CD4-positive, alpha-beta T cell treated with Interferon gamma for 1 hour (primary cell): ENCODE measurements at regions not wholly inside any gene's neighbourhood (a gene's known extent, or its start where the extent isn't known, plus 50 kb on each side); places are given as distances from the start of the nearest gene placed in this dataset.

ENCODE experiments used
- DNase-seq: peaks from one replicate; pipeline ENCODE4 v3.0.0-alpha.2; 2020

DNA sequence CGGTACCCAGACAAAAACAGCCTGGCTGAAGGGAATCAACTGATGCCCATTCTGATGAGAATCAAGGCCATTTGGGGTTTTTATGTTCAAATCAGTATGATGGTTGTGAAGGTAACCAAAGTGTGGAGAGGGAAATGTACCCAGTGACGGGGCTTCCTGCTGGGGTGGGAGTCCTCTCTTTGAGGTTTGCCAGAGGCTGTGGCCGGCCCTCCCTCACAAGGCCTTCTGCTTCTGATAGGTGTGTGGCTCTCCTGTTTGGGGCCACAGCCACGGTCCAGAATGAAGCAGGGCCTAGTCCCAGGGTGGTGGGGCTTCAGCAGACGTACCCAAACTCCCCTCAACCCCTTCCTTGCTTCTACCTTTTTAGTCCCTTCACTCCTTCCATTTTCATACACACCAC, 86.7 kb upstream of the NAA20 start:
- no peak for DNase-seq

GRCh38 chr20:19932170-19932667, 84.9 kb upstream of the NAA20 start:
- DNase-seq, result peak; percentile 25

GRCh38 chr20:19934792-19935491, 82.2 kb upstream of the NAA20 start:
- peak; percentile 74 for DNase-seq

DNA sequence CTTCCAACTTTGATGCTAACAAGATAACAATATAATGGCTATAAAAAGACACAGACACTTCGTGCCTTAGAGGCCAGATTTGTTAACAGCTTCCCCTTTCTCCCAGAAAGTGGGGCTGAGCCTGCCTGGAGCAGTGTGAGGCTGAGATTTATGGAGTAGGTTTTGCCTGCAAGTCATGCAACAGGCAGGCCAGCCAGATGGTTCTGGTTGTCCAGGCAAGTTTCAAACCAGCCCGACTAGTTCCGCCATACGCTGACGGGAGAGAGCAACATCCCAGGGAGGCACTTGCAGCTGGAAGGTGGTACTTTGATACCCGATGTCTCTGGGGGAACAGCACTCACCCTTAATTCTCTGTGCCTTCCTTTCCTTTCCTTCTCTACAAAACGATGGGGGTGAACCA, 81.3 kb upstream of the NAA20 start:
- DNase-seq, result no peak

DNA sequence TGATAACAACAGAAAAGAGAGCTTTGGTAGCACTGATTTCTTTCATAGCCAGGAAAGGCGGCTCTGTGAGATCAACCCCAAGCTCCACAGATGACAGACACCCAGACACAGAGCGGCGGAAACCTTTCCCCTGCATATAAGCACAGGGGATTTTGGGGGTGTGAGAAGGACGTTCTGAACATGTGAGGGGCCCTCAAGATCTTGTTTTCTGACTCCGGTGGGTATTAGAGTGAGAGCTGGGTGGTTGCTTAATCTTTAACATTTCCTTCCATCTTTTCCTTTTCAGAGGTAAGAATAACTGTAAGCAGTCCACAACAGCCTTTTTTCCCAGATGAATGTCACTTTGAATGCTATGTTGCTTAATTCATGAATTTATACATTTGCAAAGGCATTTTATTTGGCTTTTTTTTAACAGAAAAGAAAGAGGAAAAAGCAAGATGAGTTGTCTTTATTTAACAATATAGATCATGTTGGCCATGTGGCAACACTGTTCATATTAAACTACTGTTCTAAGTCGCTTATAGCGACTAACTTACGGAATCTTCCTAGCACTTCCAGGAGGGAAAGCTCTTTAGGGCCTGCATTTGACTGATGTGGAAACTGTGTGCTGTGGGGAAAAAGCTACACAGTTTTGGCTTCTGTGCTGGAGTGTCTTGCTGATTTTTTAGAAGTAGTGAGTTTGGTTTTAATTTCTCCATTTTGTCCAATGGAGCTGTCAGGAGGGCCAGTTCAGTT, 80.5 kb upstream of the NAA20 start:
- no peak for DNase-seq

DNA sequence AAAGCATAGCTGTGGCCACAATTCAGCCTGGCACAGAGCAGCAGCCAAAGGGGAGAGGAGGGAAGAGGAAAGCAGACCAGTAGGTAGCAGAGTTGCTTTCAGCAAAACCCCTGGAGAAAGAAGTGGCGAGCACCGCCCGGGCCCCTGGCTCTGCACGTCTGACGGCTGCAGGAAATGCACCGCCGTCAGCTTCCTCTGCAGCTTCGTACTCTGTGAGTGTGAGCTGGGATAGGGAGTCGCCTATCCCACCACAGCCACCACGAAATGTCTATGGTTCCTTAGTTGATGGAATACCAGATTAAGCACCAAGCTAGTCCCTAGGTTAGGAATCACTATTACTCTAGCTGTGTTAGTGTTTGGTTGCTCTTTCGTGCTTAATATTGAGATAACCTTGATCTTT, 79.9 kb upstream of the NAA20 start:
- peak; percentile 36 for DNase-seq

- no peak for DNase-seq
Observed at GRCh38 chr20:19937651-19938420, 79.3 kb upstream of the NAA20 start.

DNA sequence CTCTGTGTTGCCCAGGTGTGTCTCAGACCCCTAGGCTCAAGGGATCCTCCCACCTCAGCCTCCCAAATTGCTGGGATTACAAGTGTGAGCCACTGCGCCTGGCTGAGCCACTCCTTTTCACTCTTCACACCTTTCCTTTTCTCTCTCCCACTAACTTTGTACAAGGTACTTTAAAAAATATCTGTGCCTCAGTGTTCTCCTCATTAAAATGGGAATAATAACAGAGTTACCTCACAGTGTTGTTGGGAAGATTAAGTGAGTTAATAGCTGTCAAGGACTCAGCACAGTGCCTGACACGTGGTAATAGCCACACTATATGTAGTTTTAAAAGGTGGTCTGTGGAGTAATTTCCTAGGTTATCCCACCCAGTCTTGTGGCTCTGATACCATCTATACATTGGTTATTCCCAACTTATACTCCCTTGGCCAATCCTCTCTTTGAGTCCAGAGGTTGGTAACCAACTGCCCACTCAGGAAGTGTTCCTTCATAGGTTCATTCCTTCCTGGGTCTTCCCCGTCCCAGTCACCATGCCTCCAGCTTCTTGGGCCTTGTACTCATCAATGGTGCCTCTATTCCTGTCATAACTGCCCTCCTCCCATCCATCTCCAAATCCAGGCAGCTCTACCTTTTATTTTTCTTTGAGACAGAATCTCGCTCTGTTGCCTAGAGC, 78.6 kb upstream of the NAA20 start:
- DNase-seq, result no peak

GRCh38 chr20:19940988-19941460, 76.1 kb upstream of the NAA20 start:
- no peak for DNase-seq

GRCh38 chr20:19942611-19943010, 74.6 kb upstream of the NAA20 start:
- no peak for DNase-seq

DNA sequence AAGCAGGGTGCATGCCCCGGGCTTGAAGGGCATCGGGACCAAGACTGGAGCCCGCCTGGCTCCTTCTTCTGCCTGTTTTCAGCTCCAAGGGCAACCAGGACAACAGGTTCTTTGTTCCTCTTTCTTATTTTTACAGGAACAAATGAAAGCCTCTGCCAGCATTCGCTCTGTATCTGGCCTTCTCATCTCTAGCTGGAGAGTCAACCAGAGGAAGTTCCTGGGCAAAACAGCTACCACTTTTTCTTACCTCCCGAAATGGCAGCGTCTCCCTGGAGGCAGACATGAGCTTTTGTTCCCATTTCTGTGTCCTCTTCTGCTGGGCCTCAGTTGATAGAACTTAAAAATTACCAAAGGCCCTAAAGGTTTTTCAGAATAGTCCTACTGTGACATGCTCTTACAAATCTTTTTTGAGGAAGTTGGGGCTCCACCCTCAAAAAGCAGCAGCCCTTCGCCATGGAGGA, 74.1 kb upstream of the NAA20 start:
- DNase-seq, result peak; percentile 23

- no peak for DNase-seq
Observed at GRCh38 chr20:19944772-19945459, 72.2 kb upstream of the NAA20 start.

- DNase-seq, result no peak
Observed at GRCh38 chr20:19945732-19946670, 71.2 kb upstream of the NAA20 start.

- no peak for DNase-seq
Observed at GRCh38 chr20:19947611-19948264, 69.4 kb upstream of the NAA20 start.

DNA sequence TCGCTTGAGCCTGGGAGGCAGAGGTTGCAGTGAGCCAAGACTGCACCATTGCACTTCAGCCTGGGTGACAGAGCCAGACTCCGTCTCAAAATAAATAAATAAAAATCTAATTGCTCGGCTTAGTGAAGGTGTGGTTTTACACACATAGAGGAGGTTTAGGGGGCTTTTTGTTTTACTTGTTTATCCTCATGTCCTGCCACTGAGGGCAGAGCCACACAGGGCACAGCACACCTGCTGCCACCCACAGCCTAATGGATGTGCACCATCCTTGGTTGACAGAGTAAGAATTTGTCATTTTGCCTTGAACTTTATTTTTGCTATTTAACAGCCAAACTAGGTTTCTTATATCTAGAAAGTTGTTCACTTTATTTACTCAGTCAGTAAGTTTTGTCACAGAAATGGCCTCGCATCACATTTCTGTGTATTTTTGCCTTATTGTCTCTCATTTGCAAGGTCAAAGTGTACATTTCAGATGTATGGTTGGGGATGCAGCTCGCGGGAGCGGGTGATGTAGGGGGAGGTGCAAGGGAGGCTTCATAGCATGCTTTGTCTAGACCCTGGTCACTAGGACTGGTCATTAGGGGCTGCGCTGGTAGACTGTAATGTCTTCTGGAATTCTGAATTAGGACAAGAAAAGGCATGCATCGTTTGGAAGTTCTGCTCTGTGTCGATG, 67.8 kb upstream of the NAA20 start:
- no peak for DNase-seq

DNA sequence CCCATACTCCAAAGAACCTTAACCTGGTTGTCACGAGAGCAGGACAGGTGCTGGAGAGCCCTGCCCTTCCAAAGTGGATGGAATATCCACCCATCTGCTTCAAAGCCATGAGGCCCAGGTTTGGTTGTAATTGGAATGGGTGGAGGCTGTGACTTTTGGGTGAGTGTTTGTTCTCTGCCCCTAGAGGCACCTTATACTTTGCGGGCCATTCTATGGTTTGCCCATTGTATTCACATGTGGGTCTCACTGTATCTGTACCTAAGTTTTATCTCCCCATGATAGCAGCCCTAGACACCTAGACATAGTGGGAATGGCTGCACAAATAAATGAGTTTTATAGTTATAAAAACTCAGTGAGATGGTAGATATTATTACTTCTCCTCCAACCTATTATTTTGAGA, 67.1 kb upstream of the NAA20 start:
- no peak for DNase-seq

DNA sequence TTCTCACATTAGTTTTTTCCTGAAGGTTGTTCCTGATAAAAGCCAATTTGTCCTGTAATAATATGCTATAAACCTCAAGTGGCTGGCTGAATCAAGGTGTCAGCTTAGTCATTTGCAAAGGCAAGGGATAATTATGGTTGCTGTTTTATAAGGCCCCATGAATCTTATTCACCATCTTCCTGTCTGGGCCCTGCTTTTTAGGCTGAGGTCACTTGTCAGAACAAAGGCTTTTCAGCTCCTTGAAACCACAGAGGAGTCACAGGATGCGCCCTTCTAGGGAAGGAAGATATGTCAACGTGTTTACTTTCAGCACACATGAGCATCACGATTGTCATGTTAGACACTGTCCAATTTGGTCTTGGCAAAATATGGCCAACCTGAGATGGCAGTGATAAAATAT, 64.8 kb upstream of the NAA20 start:
- DNase-seq, result no peak

DNA sequence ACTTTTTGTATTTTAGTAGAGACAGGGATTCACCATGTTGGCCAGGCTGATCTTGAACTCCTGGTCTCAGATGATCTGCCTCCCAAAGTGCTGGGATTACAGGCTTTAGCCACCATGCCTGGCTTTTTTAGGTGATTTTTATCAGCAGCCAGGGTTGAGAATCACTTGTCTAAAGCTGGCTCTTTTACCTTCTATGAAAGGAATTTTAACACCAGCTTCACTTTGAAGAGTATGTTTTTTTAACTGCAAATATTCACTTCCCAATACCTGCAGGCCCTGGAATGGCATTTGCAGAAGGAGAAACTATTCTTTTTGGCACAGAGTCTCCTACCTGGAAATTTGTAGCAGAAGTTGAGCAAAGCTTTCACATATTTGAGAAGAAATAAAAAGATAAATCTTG, 63.6 kb upstream of the NAA20 start:
- DNase-seq, result no peak

- no peak for DNase-seq
Observed at GRCh38 chr20:19956976-19957375, 60.2 kb upstream of the NAA20 start.

- DNase-seq, result no peak
Observed at GRCh38 chr20:19958219-19958618, 58.9 kb upstream of the NAA20 start.
